IPS-18a (cell line): ENCODE measurements at regions not wholly inside any gene's neighbourhood (a gene's known extent, or its start where the extent isn't known, plus 50 kb on each side); places are given as distances from the start of the nearest gene placed in this dataset.

Source experiments
- H3K27ac ChIP-seq: one replicate; pipeline ENCODE4 v1.5.1; 2013; ENCODE audit warnings: low read length
- H3K27me3 ChIP-seq: one replicate; pipeline ENCODE4 v1.6.1; 2013; ENCODE audit warnings: mild to moderate bottlenecking, low read length; ENCODE audit not compliant: control insufficient read depth, insufficient read depth
- H3K36me3 ChIP-seq: one replicate; pipeline ENCODE4 v1.6.1; 2013; ENCODE audit warnings: low read depth, low read length; ENCODE audit not compliant: control insufficient read depth
- H3K4me1 ChIP-seq: one replicate; pipeline ENCODE4 v1.6.1; 2013; ENCODE audit warnings: low read depth, low read length; ENCODE audit not compliant: control insufficient read depth
- H3K4me3 ChIP-seq: one replicate; pipeline ENCODE4 v1.5.1; 2013; ENCODE audit warnings: low read length
- H3K9ac ChIP-seq: one replicate; pipeline ENCODE4 v1.6.1; 2013; ENCODE audit warnings: mild to moderate bottlenecking, low read length, moderate library complexity
- H3K9me3 ChIP-seq: one replicate; pipeline ENCODE4 v1.6.1; 2013; ENCODE audit warnings: low read depth, low read length; ENCODE audit not compliant: control insufficient read depth

- no peaks in the 10 kb centered on the region for H3K36me3 ChIP-seq
- no peaks in the 10 kb centered on the region for H3K9me3 ChIP-seq
- no peaks in the 10 kb centered on the region for H3K4me1 ChIP-seq
- H3K4me3 ChIP-seq = no peak overlapping the region
- H3K27ac ChIP-seq = no peak overlapping the region
- H3K9ac ChIP-seq = no peak overlapping the region
- H3K27me3 ChIP-seq = no peaks in the 10 kb centered on the region
These were observed 121.6 kb upstream of the MED13L start for GRCh38 chr12:116399055-116399454.

- Histone ChIP-seq H3K27me3 (no peaks in the 10 kb centered on the region), H3K9me3 (no peaks in the 10 kb centered on the region), H3K36me3 (no peaks in the 10 kb centered on the region), H3K4me1 (no peaks in the 10 kb centered on the region), H3K4me3 (no peak overlapping the region), H3K27ac (no peak overlapping the region), H3K9ac (no peak overlapping the region)
These were observed 123.3 kb upstream of the MED13L start for GRCh38 chr12:116400636-116401372.

- Histone ChIP-seq H3K4me3 (no peak overlapping the region), H3K27me3 (no peaks in the 10 kb centered on the region), H3K4me1 (no peaks in the 10 kb centered on the region), H3K9ac (no peak overlapping the region), H3K27ac (no peak overlapping the region), H3K9me3 (no peaks in the 10 kb centered on the region), H3K36me3 (no peaks in the 10 kb centered on the region)
These were observed 124.1 kb upstream of the MED13L start for GRCh38 chr12:116401565-116401964.

- no peaks in the 10 kb centered on the region for H3K9me3 ChIP-seq
- H3K27me3 ChIP-seq = no peaks in the 10 kb centered on the region
- H3K9ac ChIP-seq = no peak overlapping the region
- H3K4me3 ChIP-seq = no peak overlapping the region
- H3K4me1 ChIP-seq = no peaks in the 10 kb centered on the region
- H3K27ac ChIP-seq = no peak overlapping the region
- no peaks in the 10 kb centered on the region for H3K36me3 ChIP-seq
These were observed 124.9 kb upstream of the MED13L start for GRCh38 chr12:116402163-116402939.

GRCh38 chr12:116403546-116403945, 126.1 kb upstream of the MED13L start:
- Histone ChIP-seq H3K9ac (no peak overlapping the region), H3K27ac (no peak overlapping the region), H3K9me3 (no peaks in the 10 kb centered on the region), H3K4me3 (no peak overlapping the region), H3K36me3 (no peaks in the 10 kb centered on the region), H3K27me3 (no peaks in the 10 kb centered on the region), H3K4me1 (no peaks in the 10 kb centered on the region)

GRCh38 chr12:116404247-116404646, 126.8 kb upstream of the MED13L start:
- Histone ChIP-seq H3K9me3 (no peaks in the 10 kb centered on the region), H3K4me3 (no peak overlapping the region), H3K27me3 (no peaks in the 10 kb centered on the region), H3K27ac (no peak overlapping the region), H3K9ac (no peak overlapping the region), H3K36me3 (no peaks in the 10 kb centered on the region), H3K4me1 (no peaks in the 10 kb centered on the region)

- no peaks in the 10 kb centered on the region for H3K4me1 ChIP-seq
- no peaks in the 10 kb centered on the region for H3K36me3 ChIP-seq
- H3K4me3 ChIP-seq = no peak overlapping the region
- H3K27ac ChIP-seq = no peak overlapping the region
- H3K9me3 ChIP-seq = no peaks in the 10 kb centered on the region
- no peaks in the 10 kb centered on the region for H3K27me3 ChIP-seq
- no peak overlapping the region for H3K9ac ChIP-seq
These were observed 127.6 kb upstream of the MED13L start for GRCh38 chr12:116404913-116405611.

- no peak overlapping the region for H3K9ac ChIP-seq
- no peak overlapping the region for H3K27ac ChIP-seq
These were observed 129.0 kb upstream of the MED13L start for GRCh38 chr12:116406529-116406928.

GRCh38 chr12:116408489-116409250, 131.2 kb upstream of the MED13L start:
- H3K4me1 ChIP-seq = no peaks in the 10 kb centered on the region
- no peak overlapping the region for H3K27ac ChIP-seq
- H3K9me3 ChIP-seq = no peaks in the 10 kb centered on the region
- H3K9ac ChIP-seq = no peak overlapping the region
- no peak overlapping the region for H3K4me3 ChIP-seq
- no peaks in the 10 kb centered on the region for H3K27me3 ChIP-seq
- no peaks in the 10 kb centered on the region for H3K36me3 ChIP-seq

More at GRCh38 chr12:116406529-116406928, 129.0 kb upstream of the MED13L start:
- H3K4me1 ChIP-seq = no peaks in the 10 kb centered on the region
- no peak overlapping the region for H3K4me3 ChIP-seq
- no peaks in the 10 kb centered on the region for H3K27me3 ChIP-seq
- H3K9me3 ChIP-seq = no peaks in the 10 kb centered on the region
- no peaks in the 10 kb centered on the region for H3K36me3 ChIP-seq

- Histone ChIP-seq H3K4me3 (no peak overlapping the region), H3K36me3 (no peaks in the 10 kb centered on the region), H3K9ac (no peak overlapping the region), H3K9me3 (no peaks in the 10 kb centered on the region), H3K27ac (no peak overlapping the region), H3K4me1 (no peaks in the 10 kb centered on the region), H3K27me3 (no peaks in the 10 kb centered on the region)
These were observed 134.5 kb upstream of the MED13L start for GRCh38 chr12:116411977-116412376.

GRCh38 chr12:116414891-116415290, 137.4 kb upstream of the MED13L start:
- Histone ChIP-seq H3K27ac (no peak overlapping the region), H3K4me1 (no peaks in the 10 kb centered on the region), H3K9me3 (no peaks in the 10 kb centered on the region), H3K36me3 (no peaks in the 10 kb centered on the region), H3K9ac (no peak overlapping the region), H3K27me3 (no peaks in the 10 kb centered on the region), H3K4me3 (no peak overlapping the region)
